AG04450 (cell line): ENCODE measurements at regions not wholly inside any gene's neighbourhood (a gene's known extent, or its start where the extent isn't known, plus 50 kb on each side); places are given as distances from the start of the nearest gene placed in this dataset.

Source experiments
- CTCF ChIA-PET: fragments of 300-600, 350-600 bp; formaldehyde crosslinking; extraction: SDS; loops from one replicate; lab custom pipeline; 2022; ENCODE audit warnings: antibody characterized with exemption, inconsistent platforms; lab: Charles Lee
- POLR2A ChIA-PET: fragments of 350-600 bp; formaldehyde crosslinking; extraction: SDS; loops from one replicate; lab custom pipeline; 2021; ENCODE audit warnings: antibody characterized with exemption, inconsistent platforms; lab: Yijun Ruan, JAX
- DNase-seq: peaks from one replicate; pipeline ENCODE4 v3.0.0-alpha.2; 2011; ENCODE audit warnings: low read depth, low spot score
- H3K27ac ChIP-seq: one replicate; pipeline ENCODE4 v1.5.1; 2012; ENCODE audit warnings: low read depth, low read length, control low read depth
- H3K27me3 ChIP-seq: one replicate; pipeline ENCODE4 v1.6.0; 2012; ENCODE audit warnings: low read length; ENCODE audit not compliant: control insufficient read depth, insufficient read depth
- H3K4me3 ChIP-seq: 2 replicates; pipeline ENCODE4 v1.5.1; 2011; ENCODE audit warnings: mild to moderate bottlenecking, low read depth, low read length, control low read depth
- H3K9me3 ChIP-seq: 2 replicates; pipeline ENCODE4 v1.5.1; 2012; ENCODE audit warnings: low read length; ENCODE audit not compliant: control insufficient read depth, insufficient read depth
- CTCF ChIP-seq: IDR thresholded peaks from 2 replicates; pipeline ENCODE4 v1.5.1; 2011; ENCODE audit warnings: low read depth, low read length, control low read depth, inconsistent platforms

GRCh38 chr14:71441126-71441525 is 491.1 kb upstream of the RGS6 start:
- DNase-seq: no peak
- CTCF ChIA-PET: interaction anchor here (1.0 kb wide), 1 partner anchor 303 kb away, joined by 3 read pairs; no protein-coding TSS in a partner anchor

GRCh38 chr14:71444030-71444822 is 488.0 kb upstream of the RGS6 start:
- Histone ChIP-seq H3K4me3 (no peak overlapping the region), H3K27ac (no peak overlapping the region), H3K27me3 (no peaks in the 10 kb centered on the region), H3K9me3 (no peaks in the 10 kb centered on the region)
- POLR2A ChIA-PET: no interaction called here
- TF ChIP-seq CTCF: no peak
- DNase-seq: no peak
- CTCF ChIA-PET: interaction anchor here (1.6 kb wide), 1 partner anchor 309 kb away, joined by 4 read pairs; no protein-coding TSS in a partner anchor

More at GRCh38 chr14:71441126-71441525, 491.1 kb upstream of the RGS6 start:
- no peaks in the 10 kb centered on the region for H3K27me3 ChIP-seq
- H3K4me3 ChIP-seq: no peak overlapping the region
- H3K9me3 ChIP-seq: no peaks in the 10 kb centered on the region
- no peak overlapping the region for H3K27ac ChIP-seq
- no peak for TF ChIP-seq CTCF
- POLR2A ChIA-PET: no interaction called here

- TF ChIP-seq CTCF: no peak
- DNase-seq: no peak
- Histone ChIP-seq H3K27me3 (no peaks in the 10 kb centered on the region), H3K9me3 (no peaks in the 10 kb centered on the region), H3K4me3 (no peak overlapping the region), H3K27ac (no peak overlapping the region)
- ChIA-PET CTCF (interaction anchor here (1.5 kb wide), 1 partner anchor 305 kb away, joined by 3 read pairs; no protein-coding TSS in a partner anchor), POLR2A (no interaction called here)
Measured at GRCh38 chr14:71448431-71449315, 483.6 kb upstream of the RGS6 start.

GRCh38 chr14:71449316-71450055 is 482.7 kb upstream of the RGS6 start:
- Histone ChIP-seq H3K4me3 (no peak overlapping the region), H3K27ac (no peak overlapping the region), H3K9me3 (no peaks in the 10 kb centered on the region), H3K27me3 (no peaks in the 10 kb centered on the region)
- TF ChIP-seq CTCF: no peak
- no peak for DNase-seq
- CTCF ChIA-PET: interaction anchor here (1.0 to 1.5 kb wide), 2 partner anchors 127 to 304 kb away, joined by 3 read pairs; no protein-coding TSS in a partner anchor
- POLR2A ChIA-PET: no interaction called here
